ENCODE measurements at regions not wholly inside any gene's neighbourhood (a gene's known extent, or its start where the extent isn't known, plus 50 kb on each side); places are given as distances from the start of the nearest gene placed in this dataset.
"Not testable (repeated sequence)": the region's sequence is repeated elsewhere in the genome, so short reads cannot be mapped to it uniquely, and the experiment has no call there.

DNA sequence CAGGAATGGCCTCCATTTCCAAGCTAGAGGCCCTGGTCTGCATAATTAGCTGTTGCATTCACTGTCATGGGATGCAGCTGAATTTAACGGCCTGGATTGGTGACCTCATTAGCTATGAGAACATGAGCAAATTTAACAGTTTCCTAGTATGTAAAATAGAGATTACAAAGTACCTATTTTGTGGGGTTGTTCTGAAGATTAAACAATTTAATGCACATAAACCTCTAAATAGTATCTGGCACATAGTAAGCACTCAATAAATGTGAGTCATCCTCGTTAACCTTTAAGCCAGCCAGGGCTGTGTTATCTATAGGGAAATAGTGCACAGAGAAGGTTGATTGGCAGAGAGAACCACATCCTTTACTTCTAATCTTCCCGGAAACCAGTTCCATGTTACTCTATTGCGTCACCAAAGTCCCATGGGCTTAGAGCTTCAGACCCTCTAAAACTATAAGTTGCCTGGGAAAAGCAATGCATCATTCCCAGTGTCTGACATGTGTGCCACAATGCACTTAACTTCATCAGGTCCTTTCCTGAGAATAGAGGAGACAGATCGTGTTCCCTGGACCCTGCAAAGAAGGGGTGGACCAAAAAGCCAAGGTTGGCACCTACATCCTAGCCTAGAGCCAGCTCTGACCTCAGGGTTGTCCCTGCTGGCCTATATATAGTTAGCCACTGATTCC is 196.5 kb downstream of the LNPK start:
- POLR2A ChIA-PET, result no interaction called here
- no peak for DNase-seq
- Mint-ChIP-seq H3K4me1 (no peaks in the 10 kb centered on the region), H3K9me3 (no peaks in the 10 kb centered on the region), H3K4me3 (no peak overlapping the region), H3K27ac (no peak overlapping the region), H3K27me3 (peaks cover 3% of the 10 kb centered on the region), H3K36me3 (ENCODE audit: low read depth) (no peaks in the 10 kb centered on the region)
- no peak for ATAC-seq (ENCODE audit: low read depth)
- no peak for TF ChIP-seq CTCF (IDR thresholded peaks at IDR 0.05)
- intact Hi-C loops (cut with micrococcal nuclease), result no loop called here
- CTCF ChIA-PET, result no interaction called here

DNA sequence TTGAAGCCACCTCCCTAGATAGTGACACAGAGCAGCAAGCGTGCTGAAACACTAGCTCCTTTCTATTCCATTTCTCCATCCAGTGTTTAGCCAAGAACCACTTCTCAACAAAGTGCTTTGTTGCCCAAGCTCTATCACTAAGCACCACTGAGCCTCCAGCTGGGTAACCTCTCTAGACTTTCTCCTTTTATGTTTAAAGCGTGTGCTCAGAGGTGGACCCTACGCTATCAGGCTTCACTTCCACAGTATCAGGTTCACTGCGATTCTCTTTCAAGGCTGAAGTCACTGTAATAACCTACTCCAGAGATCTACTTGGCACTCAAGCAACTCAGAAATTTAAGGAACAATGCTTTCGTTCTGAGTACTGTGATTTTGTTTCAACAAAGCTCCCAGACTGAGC is 197.9 kb downstream of the LNPK start:
- H3K27me3 Mint-ChIP-seq, result peaks cover 3% of the 10 kb centered on the region
- CTCF ChIA-PET, result no interaction called here

GRCh38 chr2:175796422-175796821 is 205.6 kb downstream of the LNPK start:
- ATAC-seq (ENCODE audit: low read depth); H3K36me3 Mint-ChIP-seq (ENCODE audit: low read depth); POLR2A ChIA-PET; intact Hi-C loops (cut with micrococcal nuclease); H3K27ac Mint-ChIP-seq; H3K4me3 Mint-ChIP-seq; H3K27me3 Mint-ChIP-seq; CTCF ChIA-PET; H3K4me1 Mint-ChIP-seq; DNase-seq; H3K9me3 Mint-ChIP-seq: not testable (repeated sequence)

More for the DNA sequence above, 197.9 kb downstream of the LNPK start:
- intact Hi-C loops (cut with micrococcal nuclease), result no loop called here
- H3K27ac Mint-ChIP-seq, result no peak overlapping the region
- no peaks in the 10 kb centered on the region for H3K4me1 Mint-ChIP-seq
- DNase-seq, result no peak
- no peak overlapping the region for H3K4me3 Mint-ChIP-seq
- TF ChIP-seq CTCF (IDR thresholded peaks at IDR 0.05), result no peak
- H3K36me3 Mint-ChIP-seq (ENCODE audit: low read depth), result no peaks in the 10 kb centered on the region
- no peaks in the 10 kb centered on the region for H3K9me3 Mint-ChIP-seq
- POLR2A ChIA-PET, result no interaction called here
- no peak for ATAC-seq (ENCODE audit: low read depth)

DNA sequence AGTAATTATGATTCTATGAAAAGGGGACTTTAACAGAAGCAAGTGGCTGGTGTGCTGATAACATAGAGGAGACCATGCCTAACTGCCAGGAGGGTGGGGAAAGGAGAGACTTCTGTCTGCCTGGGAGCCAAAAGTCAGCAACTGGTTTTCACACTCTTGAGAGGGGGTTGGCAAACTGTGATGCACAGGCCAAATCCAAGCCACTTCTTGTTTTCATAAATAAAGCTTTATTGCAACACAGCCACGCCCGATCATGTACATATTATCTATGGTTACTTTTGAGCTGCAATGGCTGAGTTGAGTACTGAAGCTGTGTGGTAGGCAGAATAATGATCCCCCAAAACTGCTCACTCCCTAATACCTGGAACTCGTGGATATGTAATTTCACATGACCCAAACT is 208.4 kb downstream of the LNPK start:
- no peak overlapping the region for H3K4me3 Mint-ChIP-seq
- ATAC-seq (ENCODE audit: low read depth) (no peak), DNase-seq (no peak)
- no peaks in the 10 kb centered on the region for H3K27me3 Mint-ChIP-seq
- H3K4me1 Mint-ChIP-seq, result no peaks in the 10 kb centered on the region
- peaks cover 9% of the 10 kb centered on the region for H3K9me3 Mint-ChIP-seq
- intact Hi-C loops (cut with micrococcal nuclease), result no loop called here
- no peak overlapping the region for H3K27ac Mint-ChIP-seq
- CTCF ChIA-PET, result no interaction called here
- no peak for TF ChIP-seq CTCF (IDR thresholded peaks at IDR 0.05)
- POLR2A ChIA-PET, result no interaction called here
- no peaks in the 10 kb centered on the region for H3K36me3 Mint-ChIP-seq (ENCODE audit: low read depth)

GRCh38 chr2:175792881-175793280 is 209.2 kb downstream of the LNPK start:
- ChIA-PET CTCF (no interaction called here), POLR2A (no interaction called here)
- Mint-ChIP-seq H3K27me3 (no peaks in the 10 kb centered on the region), H3K4me3 (no peak overlapping the region), H3K36me3 (ENCODE audit: low read depth) (no peaks in the 10 kb centered on the region), H3K9me3 (peaks cover 7% of the 10 kb centered on the region), H3K4me1 (no peaks in the 10 kb centered on the region), H3K27ac (no peak overlapping the region)
- intact Hi-C loops (cut with micrococcal nuclease), result no loop called here
- ATAC-seq (ENCODE audit: low read depth) (no peak), DNase-seq (no peak)
- TF ChIP-seq CTCF (IDR thresholded peaks at IDR 0.05), result no peak

DNA sequence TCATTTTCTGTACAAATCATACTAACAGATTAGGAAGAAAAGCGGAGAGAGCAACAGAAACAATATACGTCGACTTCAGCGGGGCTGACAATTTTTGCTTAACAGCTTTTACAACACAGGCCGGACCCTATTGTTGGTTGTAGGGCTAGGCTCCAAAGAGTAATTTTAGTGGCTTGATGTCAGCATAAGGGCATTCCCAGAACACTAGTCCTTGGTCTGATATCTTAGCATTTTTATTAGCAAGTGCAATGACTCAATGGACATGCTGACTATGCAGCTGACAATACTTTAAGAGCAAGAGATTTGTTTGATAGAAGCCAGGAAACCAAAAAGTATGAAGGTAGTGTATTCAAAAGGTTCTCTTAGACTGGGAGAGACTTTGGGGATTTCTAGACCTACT is 209.9 kb downstream of the LNPK start:
- DNase-seq (no peak), ATAC-seq (ENCODE audit: low read depth) (no peak)
- Mint-ChIP-seq H3K36me3 (ENCODE audit: low read depth) (no peaks in the 10 kb centered on the region), H3K4me1 (no peaks in the 10 kb centered on the region), H3K27me3 (no peaks in the 10 kb centered on the region), H3K27ac (no peak overlapping the region), H3K4me3 (no peak overlapping the region), H3K9me3 (peaks cover 6% of the 10 kb centered on the region)
- POLR2A ChIA-PET, result no interaction called here
- intact Hi-C loops (cut with micrococcal nuclease), result no loop called here
- no peak for TF ChIP-seq CTCF (IDR thresholded peaks at IDR 0.05)
- CTCF ChIA-PET, result no interaction called here

Measured in activated B cell treated with CpG ODN at 0.5 μM for 24 hours (primary cell).